ENCODE measurements at regions not wholly inside any gene's neighbourhood (a gene's known extent, or its start where the extent isn't known, plus 50 kb on each side); places are given as distances from the start of the nearest gene placed in this dataset.

- no peaks in the 10 kb centered on the region for H3K27me3 ChIP-seq (ENCODE audit: low read depth)
- intact Hi-C loops (cut with DNase I), result no loop called here
- no peak overlapping the region for H3K27ac ChIP-seq
- DNase-seq (no peak), ATAC-seq (no peak)
- no peaks in the 10 kb centered on the region for H3K36me3 ChIP-seq
- no peak overlapping the region for H3K4me3 ChIP-seq
- no peak for TF ChIP-seq CTCF (IDR thresholded peaks at IDR 0.05)
- H3K4me1 ChIP-seq, result no peaks in the 10 kb centered on the region
- H3K9me3 ChIP-seq, result no peaks in the 10 kb centered on the region
Measured at GRCh38 chr1:67979532-67979931, 70.9 kb downstream of the DIRAS3 start.

- H3K27ac ChIP-seq, result no peak overlapping the region
- intact Hi-C loops (cut with DNase I), result no loop called here
- DNase-seq, result no peak
Measured at GRCh38 chr1:67978890-67979516, 71.4 kb downstream of the DIRAS3 start.

GRCh38 chr1:67977756-67978155 lies 72.7 kb downstream of the DIRAS3 start:
- intact Hi-C loops (cut with DNase I), result no loop called here
- Histone ChIP-seq H3K36me3 (no peaks in the 10 kb centered on the region), H3K4me1 (no peaks in the 10 kb centered on the region), H3K4me3 (no peak overlapping the region), H3K9me3 (no peaks in the 10 kb centered on the region), H3K27me3 (ENCODE audit: low read depth) (no peaks in the 10 kb centered on the region), H3K27ac (no peak overlapping the region)
- TF ChIP-seq CTCF (IDR thresholded peaks at IDR 0.05), result no peak
- no peak for ATAC-seq
- no peak for DNase-seq

More at GRCh38 chr1:67978890-67979516, 71.4 kb downstream of the DIRAS3 start:
- H3K36me3 ChIP-seq, result no peaks in the 10 kb centered on the region
- H3K27me3 ChIP-seq (ENCODE audit: low read depth), result no peaks in the 10 kb centered on the region
- no peaks in the 10 kb centered on the region for H3K9me3 ChIP-seq
- TF ChIP-seq CTCF (IDR thresholded peaks at IDR 0.05), result no peak
- no peaks in the 10 kb centered on the region for H3K4me1 ChIP-seq
- H3K4me3 ChIP-seq, result no peak overlapping the region
- peak in 1 of 2 donors; percentile 31 for ATAC-seq

- H3K9me3 ChIP-seq, result no peaks in the 10 kb centered on the region
- ATAC-seq, result no peak
- intact Hi-C loops (cut with DNase I), result no loop called here
Measured at GRCh38 chr1:67973051-67973450, 77.4 kb downstream of the DIRAS3 start.

GRCh38 chr1:67970088-67970487 lies 80.3 kb downstream of the DIRAS3 start:
- TF ChIP-seq CTCF (IDR thresholded peaks at IDR 0.05), result no peak
- Histone ChIP-seq H3K27me3 (ENCODE audit: low read depth) (no peaks in the 10 kb centered on the region), H3K9me3 (no peaks in the 10 kb centered on the region), H3K4me3 (no peak overlapping the region), H3K27ac (no peak overlapping the region), H3K36me3 (no peaks in the 10 kb centered on the region), H3K4me1 (no peaks in the 10 kb centered on the region)
- DNase-seq (no peak), ATAC-seq (no peak)
- intact Hi-C loops (cut with DNase I), result no loop called here

More at GRCh38 chr1:67973051-67973450, 77.4 kb downstream of the DIRAS3 start:
- Histone ChIP-seq H3K4me3 (no peak overlapping the region), H3K36me3 (no peaks in the 10 kb centered on the region), H3K27me3 (ENCODE audit: low read depth) (no peaks in the 10 kb centered on the region), H3K4me1 (no peaks in the 10 kb centered on the region), H3K27ac (no peak overlapping the region)
- no peak for TF ChIP-seq CTCF (IDR thresholded peaks at IDR 0.05)
- no peak for DNase-seq
